HepG2 (cell line): ENCODE measurements at regions not wholly inside any gene's neighbourhood (a gene's known extent, or its start where the extent isn't known, plus 50 kb on each side); places are given as distances from the start of the nearest gene placed in this dataset.

Source experiments
- ATAC-seq: fragments of 200-7000 bp; cut with Tn5 transposase; 3 replicates; pipeline ENCODE4 v1.9.1; 2020; ENCODE audit warnings: mild to moderate bottlenecking, moderate library complexity
- BruUV-seq: library from RNA; stranded (reverse); fragments of 400-500 nt; replicated peaks from 2 replicates; lab custom pipeline; 2021; lab: Mats Ljungman, UMichigan
- CTCF ChIA-PET: fragments of 300-600 bp; formaldehyde crosslinking; extraction: SDS; loops from one replicate; lab custom pipeline; 2021; ENCODE audit warnings: low total read pairs, inconsistent platforms, low intra/inter-chr PET ratio; lab: Yijun Ruan, JAX
- POLR2A ChIA-PET: fragments of 350-600 bp; sonication (Branson Sonifier 250); formaldehyde crosslinking; loops from one replicate; lab custom pipeline; 2020; ENCODE audit warnings: antibody characterized with exemption, inconsistent platforms; lab: Yijun Ruan, JAX
- DNase-seq: peaks from one replicate; pipeline ENCODE4 v3.0.0-alpha.2; 2015; ENCODE audit warnings: low spot score
- FAIRE-seq: peaks from 3 replicates; lab custom pipeline; 2011; peaks lifted over from hg19 to GRCh38; lab: Jason Lieb, UNC
- H2AFZ ChIP-seq: one replicate; pipeline ENCODE4 v1.6.1; 2011; ENCODE audit warnings: low read length, inconsistent platforms
- H3K27ac ChIP-seq: fragments of 300-600 bp; 3 replicates; pipeline ENCODE4 v1.8.0; 2011; ENCODE audit warnings: mixed run types, mild to moderate bottlenecking, mixed read lengths, low read length, inconsistent platforms; ENCODE audit not compliant: insufficient read depth; ENCODE audit errors: extremely low read length
- H3K27me3 ChIP-seq, 2 experiments: fragments of 200-600 bp in 1 of 2; 2 replicates in 1 of 2; 3 replicates in 1 of 2; pipeline versions ENCODE4 v1.6.0 to v1.8.0; 2011; ENCODE audit warnings: low read length in 2 of 2, mild to moderate bottlenecking in 2 of 2, moderate library complexity in 2 of 2, inconsistent platforms in 1 of 2; ENCODE audit not compliant: insufficient read depth in 2 of 2, control insufficient read depth in 1 of 2
- H3K36me3 ChIP-seq, 2 experiments: fragments of 200-600 bp in 1 of 2; replicated peaks in 1 of 2; 2 replicates in 1 of 2; 3 replicates in 1 of 2; pipeline versions ENCODE4 v1.5.1 to v1.8.0; 2011; ENCODE audit warnings: low read length in 2 of 2, inconsistent platforms in 1 of 2; ENCODE audit not compliant: insufficient read depth in 2 of 2, control insufficient read depth in 1 of 2
- H3K4me1 ChIP-seq: 2 replicates; pipeline ENCODE4 v1.5.1; 2012; ENCODE audit warnings: low read length, inconsistent platforms; ENCODE audit not compliant: insufficient read depth
- H3K4me2 ChIP-seq: 2 replicates; pipeline ENCODE4 v1.6.0; 2011; ENCODE audit warnings: low read depth, low read length, inconsistent platforms
- H3K4me3 ChIP-seq, 3 experiments: fragments of 200-600 bp in 1 of 3; sonication (generic), shearing (Covaris generic) in 1 of 3; replicated peaks in 1 of 3; 2 replicates each; pipeline ENCODE4 v1.5.1; 2011 to 2016; ENCODE audit warnings: low read length in 3 of 3, inconsistent platforms in 2 of 3, low read depth in 2 of 3, mild to moderate bottlenecking in 2 of 3, control low read depth in 1 of 3, mixed read lengths in 1 of 3; ENCODE audit not compliant: insufficient read depth in 1 of 3
- H3K79me2 ChIP-seq: one replicate; pipeline ENCODE4 v1.6.1; 2011; ENCODE audit warnings: low read length, inconsistent platforms; ENCODE audit not compliant: insufficient read depth
- H3K9ac ChIP-seq: 2 replicates; pipeline ENCODE4 v1.6.0; 2011; ENCODE audit warnings: mild to moderate bottlenecking, low read depth, low read length, inconsistent platforms; ENCODE audit not compliant: insufficient read depth
- H3K9me3 ChIP-seq: 2 replicates; pipeline ENCODE4 v1.5.1; 2012; ENCODE audit warnings: mild to moderate bottlenecking, low read length
- H4K20me1 ChIP-seq: 2 replicates; pipeline ENCODE4 v1.6.0; 2011; ENCODE audit warnings: inconsistent platforms, mild to moderate bottlenecking, low read length, moderate library complexity; ENCODE audit not compliant: insufficient read depth
- ARNTL ChIP-seq: sonication (generic); formaldehyde crosslinking; IDR thresholded peaks from 2 replicates; pipeline ENCODE4 v1.4.0; 2020; ENCODE audit warnings: mild to moderate bottlenecking, missing genetic modification reagents
- CBX1 ChIP-seq: IDR thresholded peaks from one replicate; pipeline ENCODE4 v1.6.1; 2016; ENCODE audit warnings: antibody characterized with exemption, low read depth
- CC2D1A ChIP-seq: sonication (generic); formaldehyde crosslinking; IDR thresholded peaks from 2 replicates; pipeline ENCODE4 v1.8.1; 2023; ENCODE audit warnings: mild to moderate bottlenecking, missing genetic modification reagents
- HOXA5 ChIP-seq: sonication (generic); formaldehyde crosslinking; IDR thresholded peaks from 2 replicates; pipeline ENCODE4 v1.4.0; 2020; ENCODE audit warnings: missing genetic modification reagents
- MLLT10 ChIP-seq: sonication (generic); formaldehyde crosslinking; IDR thresholded peaks from 2 replicates; pipeline ENCODE4 v1.4.0; 2020; ENCODE audit warnings: missing genetic modification reagents
- NFIB ChIP-seq: sonication (generic); formaldehyde crosslinking; IDR thresholded peaks from 2 replicates; pipeline ENCODE4 v1.9.0; 2021; ENCODE audit warnings: missing genetic modification reagents, mild to moderate bottlenecking, borderline replicate concordance
- SALL1 ChIP-seq: sonication (generic); formaldehyde crosslinking; IDR thresholded peaks from 2 replicates; pipeline ENCODE4 v1.8.0; 2022; ENCODE audit warnings: mild to moderate bottlenecking, missing genetic modification reagents
- SMARCE1 ChIP-seq: fragments of 450-650 bp; IDR thresholded peaks from 2 replicates; pipeline ENCODE4 v1.6.1; 2017; ENCODE audit warnings: borderline replicate concordance
- THAP11 ChIP-seq: IDR thresholded peaks from 2 replicates; pipeline ENCODE4 v1.6.1; 2016; ENCODE audit warnings: missing biosample characterization, missing genetic modification reagents
- ZFP36 ChIP-seq: fragments of 150-350 bp; IDR thresholded peaks from 2 replicates; pipeline ENCODE4 v1.6.1; 2018; ENCODE audit warnings: borderline replicate concordance, low read length, low read depth; ENCODE audit not compliant: partially characterized antibody
- WGBS: methylation state at CpG from one replicate; pipeline ENCODE4 v1.1.6; 2017; ENCODE audit warnings: low lambda C conversion rate; 5-methylcytosine and 5-hydroxymethylcytosine counted together
- in situ Hi-C: cut with HindIII; loops from 2 replicates; pipeline ENCODE4 v1.10.0; 2017; ENCODE audit warnings: low pct_unique_long_range_greater_than_20kb; ENCODE audit not compliant: extremely low pct_ligation_motif_present
- intact Hi-C: fragments of 100-400 bp; cut with micrococcal nuclease; formaldehyde crosslinking; loops from one replicate; pipeline ENCODE4 v1.10.0; 2022; ENCODE audit not compliant: unreplicated experiment
- TF ChIP-seq, protein P1 (sequence below): sonication (generic); formaldehyde crosslinking; IDR thresholded peaks from 2 replicates; pipeline ENCODE4 v1.4.0; 2020; ENCODE audit warnings: mild to moderate bottlenecking, missing genetic modification reagents
- TF ChIP-seq, protein P2 (sequence below): sonication (generic); formaldehyde crosslinking; IDR thresholded peaks from 2 replicates; pipeline ENCODE4 v1.5.0; 2020; ENCODE audit warnings: mild to moderate bottlenecking, missing genetic modification reagents

DNA sequence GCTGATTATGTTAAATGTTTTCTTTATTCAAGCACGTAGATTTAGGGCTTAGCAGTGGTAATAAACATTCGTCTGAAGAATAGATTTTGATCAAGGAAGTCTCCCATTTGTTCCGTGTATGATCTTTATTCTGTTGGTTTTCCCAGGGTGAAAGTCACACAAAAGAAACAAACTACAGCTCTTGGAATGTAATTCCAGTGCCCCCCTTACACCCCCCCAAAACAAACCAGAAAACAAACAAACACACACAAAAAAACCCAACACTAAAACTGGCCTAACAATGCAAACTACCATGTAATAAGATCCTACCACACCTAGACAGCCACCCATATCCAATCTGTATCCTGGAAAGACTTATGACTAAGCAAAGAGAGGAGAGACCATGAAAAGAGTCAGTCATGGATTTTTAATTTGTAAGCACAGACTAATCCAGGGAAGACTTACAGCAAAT is 196.2 kb upstream of the ELL2 start:
- DNase-seq (no peak), ATAC-seq (no peak), FAIRE-seq (no peak)
- Histone ChIP-seq H3K9ac (no peak overlapping the region), H2AFZ (no peak overlapping the region), H3K27ac (no peak overlapping the region), H3K27me3 (no peaks in the 10 kb centered on the region), H3K36me3 (no peaks in the 10 kb centered on the region; a peak in 1 of 5 replicates), H4K20me1 (no peaks in the 10 kb centered on the region), H3K4me3 (no peak overlapping the region), H3K4me2 (no peak overlapping the region), H3K9me3 (no peaks in the 10 kb centered on the region), H3K4me1 (no peaks in the 10 kb centered on the region), H3K79me2 (no peaks in the 10 kb centered on the region)
- 92% methylated on average over 3 of the region's 3 CpGs for WGBS
- intact Hi-C loops (no loop called here), in situ Hi-C loops (no loop called here)
- POLR2A ChIA-PET = no interaction called here
- no TSS peak for BruUV-seq
- no peak for TF ChIP-seq HOXA5 (CRISPR knock-in tag)
- no peak for TF ChIP-seq CC2D1A
- no peak for TF ChIP-seq ZFP36
- TF ChIP-seq ARNTL (CRISPR knock-in tag) = no peak
- TF ChIP-seq, protein P1, sequence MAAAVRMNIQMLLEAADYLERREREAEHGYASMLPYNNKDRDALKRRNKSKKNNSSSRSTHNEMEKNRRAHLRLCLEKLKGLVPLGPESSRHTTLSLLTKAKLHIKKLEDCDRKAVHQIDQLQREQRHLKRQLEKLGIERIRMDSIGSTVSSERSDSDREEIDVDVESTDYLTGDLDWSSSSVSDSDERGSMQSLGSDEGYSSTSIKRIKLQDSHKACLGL = no peak
- no peak for TF ChIP-seq MLLT10 (CRISPR knock-in tag)
- TF ChIP-seq NFIB (CRISPR knock-in tag) = no peak
- TF ChIP-seq SMARCE1 = no peak
- TF ChIP-seq CBX1 = no peak
- TF ChIP-seq, protein P2, sequence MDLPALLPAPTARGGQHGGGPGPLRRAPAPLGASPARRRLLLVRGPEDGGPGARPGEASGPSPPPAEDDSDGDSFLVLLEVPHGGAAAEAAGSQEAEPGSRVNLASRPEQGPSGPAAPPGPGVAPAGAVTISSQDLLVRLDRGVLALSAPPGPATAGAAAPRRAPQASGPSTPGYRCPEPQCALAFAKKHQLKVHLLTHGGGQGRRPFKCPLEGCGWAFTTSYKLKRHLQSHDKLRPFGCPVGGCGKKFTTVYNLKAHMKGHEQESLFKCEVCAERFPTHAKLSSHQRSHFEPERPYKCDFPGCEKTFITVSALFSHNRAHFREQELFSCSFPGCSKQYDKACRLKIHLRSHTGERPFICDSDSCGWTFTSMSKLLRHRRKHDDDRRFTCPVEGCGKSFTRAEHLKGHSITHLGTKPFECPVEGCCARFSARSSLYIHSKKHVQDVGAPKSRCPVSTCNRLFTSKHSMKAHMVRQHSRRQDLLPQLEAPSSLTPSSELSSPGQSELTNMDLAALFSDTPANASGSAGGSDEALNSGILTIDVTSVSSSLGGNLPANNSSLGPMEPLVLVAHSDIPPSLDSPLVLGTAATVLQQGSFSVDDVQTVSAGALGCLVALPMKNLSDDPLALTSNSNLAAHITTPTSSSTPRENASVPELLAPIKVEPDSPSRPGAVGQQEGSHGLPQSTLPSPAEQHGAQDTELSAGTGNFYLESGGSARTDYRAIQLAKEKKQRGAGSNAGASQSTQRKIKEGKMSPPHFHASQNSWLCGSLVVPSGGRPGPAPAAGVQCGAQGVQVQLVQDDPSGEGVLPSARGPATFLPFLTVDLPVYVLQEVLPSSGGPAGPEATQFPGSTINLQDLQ (CRISPR knock-in tag) = no peak
- no peak for TF ChIP-seq SALL1 (CRISPR knock-in tag)
- no peak for TF ChIP-seq THAP11 (CRISPR knock-in tag)
- CTCF ChIA-PET = no interaction called here
